ENCODE measurements at regions not wholly inside any gene's neighbourhood (a gene's known extent, or its start where the extent isn't known, plus 50 kb on each side); places are given as distances from the start of the nearest gene placed in this dataset.

DNA sequence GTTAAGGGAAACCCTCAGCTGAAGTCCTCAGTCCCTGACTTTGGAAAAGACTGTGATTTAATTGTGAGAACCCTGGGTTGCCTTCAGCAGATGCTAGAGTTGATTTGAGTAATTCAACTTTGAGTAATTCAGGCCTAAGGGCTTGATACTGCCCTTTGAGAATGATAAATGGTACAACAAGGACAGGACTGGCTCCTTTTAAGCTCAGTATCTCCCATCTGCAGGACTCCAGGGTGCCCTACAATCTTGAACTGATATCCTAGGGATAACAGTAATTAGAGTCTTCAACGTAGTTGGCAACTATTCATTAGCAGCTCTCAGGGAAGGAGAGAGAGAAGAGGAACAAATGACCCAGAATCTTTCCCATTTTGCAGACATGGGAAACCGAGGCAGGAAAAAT lies 186.4 kb downstream of the GATA3 start:
- TF ChIP-seq PATZ1 (CRISPR knock-in tag; IDR thresholded peaks at IDR 0.05; ENCODE audit: borderline replicate concordance) (no peak), ARNTL (CRISPR knock-in tag; IDR thresholded peaks at IDR 0.05; ENCODE audit: borderline replicate concordance, low read depth) (no peak), GLIS3 (CRISPR knock-in tag; IDR thresholded peaks at IDR 0.05) (no peak), PPARA (CRISPR knock-in tag; IDR thresholded peaks at IDR 0.05; ENCODE audit: borderline replicate concordance) (no peak), ISL1 (CRISPR knock-in tag; IDR thresholded peaks at IDR 0.05) (no peak), RARB (CRISPR knock-in tag; IDR thresholded peaks at IDR 0.05) (no peak)
- TF ChIP-seq, protein P1, sequence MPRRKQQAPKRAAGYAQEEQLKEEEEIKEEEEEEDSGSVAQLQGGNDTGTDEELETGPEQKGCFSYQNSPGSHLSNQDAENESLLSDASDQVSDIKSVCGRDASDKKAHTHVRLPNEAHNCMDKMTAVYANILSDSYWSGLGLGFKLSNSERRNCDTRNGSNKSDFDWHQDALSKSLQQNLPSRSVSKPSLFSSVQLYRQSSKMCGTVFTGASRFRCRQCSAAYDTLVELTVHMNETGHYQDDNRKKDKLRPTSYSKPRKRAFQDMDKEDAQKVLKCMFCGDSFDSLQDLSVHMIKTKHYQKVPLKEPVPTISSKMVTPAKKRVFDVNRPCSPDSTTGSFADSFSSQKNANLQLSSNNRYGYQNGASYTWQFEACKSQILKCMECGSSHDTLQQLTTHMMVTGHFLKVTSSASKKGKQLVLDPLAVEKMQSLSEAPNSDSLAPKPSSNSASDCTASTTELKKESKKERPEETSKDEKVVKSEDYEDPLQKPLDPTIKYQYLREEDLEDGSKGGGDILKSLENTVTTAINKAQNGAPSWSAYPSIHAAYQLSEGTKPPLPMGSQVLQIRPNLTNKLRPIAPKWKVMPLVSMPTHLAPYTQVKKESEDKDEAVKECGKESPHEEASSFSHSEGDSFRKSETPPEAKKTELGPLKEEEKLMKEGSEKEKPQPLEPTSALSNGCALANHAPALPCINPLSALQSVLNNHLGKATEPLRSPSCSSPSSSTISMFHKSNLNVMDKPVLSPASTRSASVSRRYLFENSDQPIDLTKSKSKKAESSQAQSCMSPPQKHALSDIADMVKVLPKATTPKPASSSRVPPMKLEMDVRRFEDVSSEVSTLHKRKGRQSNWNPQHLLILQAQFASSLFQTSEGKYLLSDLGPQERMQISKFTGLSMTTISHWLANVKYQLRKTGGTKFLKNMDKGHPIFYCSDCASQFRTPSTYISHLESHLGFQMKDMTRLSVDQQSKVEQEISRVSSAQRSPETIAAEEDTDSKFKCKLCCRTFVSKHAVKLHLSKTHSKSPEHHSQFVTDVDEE (CRISPR knock-in tag; IDR thresholded peaks at IDR 0.05), result no peak
- TF ChIP-seq, protein P2, sequence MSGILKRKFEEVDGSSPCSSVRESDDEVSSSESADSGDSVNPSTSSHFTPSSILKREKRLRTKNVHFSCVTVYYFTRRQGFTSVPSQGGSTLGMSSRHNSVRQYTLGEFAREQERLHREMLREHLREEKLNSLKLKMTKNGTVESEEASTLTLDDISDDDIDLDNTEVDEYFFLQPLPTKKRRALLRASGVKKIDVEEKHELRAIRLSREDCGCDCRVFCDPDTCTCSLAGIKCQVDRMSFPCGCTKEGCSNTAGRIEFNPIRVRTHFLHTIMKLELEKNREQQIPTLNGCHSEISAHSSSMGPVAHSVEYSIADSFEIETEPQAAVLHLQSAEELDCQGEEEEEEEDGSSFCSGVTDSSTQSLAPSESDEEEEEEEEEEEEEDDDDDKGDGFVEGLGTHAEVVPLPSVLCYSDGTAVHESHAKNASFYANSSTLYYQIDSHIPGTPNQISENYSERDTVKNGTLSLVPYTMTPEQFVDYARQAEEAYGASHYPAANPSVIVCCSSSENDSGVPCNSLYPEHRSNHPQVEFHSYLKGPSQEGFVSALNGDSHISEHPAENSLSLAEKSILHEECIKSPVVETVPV (CRISPR knock-in tag; IDR thresholded peaks at IDR 0.05), result no peak
